DND-41 (cell line): ENCODE measurements at regions not wholly inside any gene's neighbourhood (a gene's known extent, or its start where the extent isn't known, plus 50 kb on each side); places are given as distances from the start of the nearest gene placed in this dataset.

Source experiments
- ATAC-seq: fragments of 200-7000 bp; cut with Tn5 transposase; 3 replicates; pipeline ENCODE4 v1.9.1; 2021; ENCODE audit warnings: low read depth; ENCODE audit not compliant: insufficient read depth
- DNase-seq: peaks from one replicate; pipeline ENCODE4 v3.0.0-alpha.2; 2020
- H2AFZ ChIP-seq: 2 replicates; pipeline ENCODE4 v1.6.0; 2012; ENCODE audit warnings: low read depth, low read length
- H3K27ac ChIP-seq: 2 replicates; pipeline ENCODE4 v1.5.1; 2012; ENCODE audit warnings: low read length, inconsistent platforms
- H3K27me3 ChIP-seq: fragments of 200-600 bp; sonication (generic); 2 replicates; pipeline ENCODE4 v1.6.0; 2012; ENCODE audit warnings: low read length, mild to moderate bottlenecking, inconsistent platforms; ENCODE audit not compliant: insufficient read depth, poor library complexity
- H3K36me3 ChIP-seq: 2 replicates; pipeline ENCODE4 v1.5.1; 2012; ENCODE audit warnings: low read length, inconsistent platforms; ENCODE audit not compliant: insufficient read depth
- H3K4me1 ChIP-seq: 2 replicates; pipeline ENCODE4 v1.5.1; 2012; ENCODE audit warnings: mild to moderate bottlenecking, low read length; ENCODE audit not compliant: insufficient read depth
- H3K4me2 ChIP-seq: 2 replicates; pipeline ENCODE4 v1.6.0; 2012; ENCODE audit warnings: mild to moderate bottlenecking, moderate library complexity, low read length, inconsistent platforms; ENCODE audit not compliant: insufficient read depth
- H3K4me3 ChIP-seq, 2 experiments: fragments of 200-600 bp in 1 of 2; shearing (Covaris generic) in 1 of 2; 2 replicates each; pipeline ENCODE4 v1.5.1; 2012 to 2016; ENCODE audit warnings: inconsistent platforms in 2 of 2, low read length in 2 of 2, mild to moderate bottlenecking in 2 of 2, low read depth in 1 of 2, moderate library complexity in 1 of 2
- H3K79me2 ChIP-seq: 2 replicates; pipeline ENCODE4 v1.6.0; 2012; ENCODE audit warnings: low read length, inconsistent platforms; ENCODE audit not compliant: insufficient read depth
- H3K9ac ChIP-seq: 2 replicates; pipeline ENCODE4 v1.6.0; 2012; ENCODE audit warnings: low read depth, mild to moderate bottlenecking, inconsistent platforms, low read length, moderate library complexity
- H3K9me3 ChIP-seq: 2 replicates; pipeline ENCODE4 v1.5.1; 2012; ENCODE audit warnings: low read length, moderate library complexity, mild to moderate bottlenecking, inconsistent platforms; ENCODE audit not compliant: insufficient read depth, severe bottlenecking
- H4K20me1 ChIP-seq: 2 replicates; pipeline ENCODE4 v1.6.0; 2012; ENCODE audit warnings: low read length; ENCODE audit not compliant: insufficient read depth
- CTCF ChIP-seq: IDR thresholded peaks from 2 replicates; pipeline ENCODE4 v1.5.1; 2012; ENCODE audit warnings: borderline replicate concordance, low read length, moderate library complexity, mild to moderate bottlenecking; ENCODE audit not compliant: poor library complexity, severe bottlenecking; ENCODE audit errors: extremely low read depth
- EZH2 ChIP-seq: IDR thresholded peaks from 3 replicates; pipeline ENCODE4 v1.6.1; 2012; ENCODE audit warnings: borderline replicate concordance, low read depth, mild to moderate bottlenecking, moderate library complexity, low read length, inconsistent platforms; ENCODE audit not compliant: severe bottlenecking

GRCh38 chr2:88852753-88853402 lies 161.4 kb downstream of the RPIA start:
- ATAC-seq (no peak), DNase-seq (no peak)
- no peaks in the 10 kb centered on the region for H3K79me2 ChIP-seq
- H3K36me3 ChIP-seq, result no peaks in the 10 kb centered on the region
- no peaks in the 10 kb centered on the region for H3K9me3 ChIP-seq
- H3K27ac ChIP-seq, result no peak overlapping the region
- no peak overlapping the region for H3K4me3 ChIP-seq
- TF ChIP-seq EZH2, result no peak
- TF ChIP-seq CTCF, result no peak
- H3K4me1 ChIP-seq, result no peaks in the 10 kb centered on the region
- H3K4me2 ChIP-seq, result no peak overlapping the region
- peaks cover 4% of the 10 kb centered on the region for H3K27me3 ChIP-seq
- no peak overlapping the region for H2AFZ ChIP-seq
- no peaks in the 10 kb centered on the region for H4K20me1 ChIP-seq
- H3K9ac ChIP-seq, result no peak overlapping the region

GRCh38 chr2:88853403-88853790 lies 161.9 kb downstream of the RPIA start:
- Histone ChIP-seq H3K27me3 (peaks cover 4% of the 10 kb centered on the region), H3K36me3 (no peaks in the 10 kb centered on the region), H3K9ac (no peak overlapping the region), H4K20me1 (no peaks in the 10 kb centered on the region), H3K4me1 (no peaks in the 10 kb centered on the region), H2AFZ (no peak overlapping the region), H3K4me2 (no peak overlapping the region), H3K9me3 (no peaks in the 10 kb centered on the region), H3K4me3 (no peak overlapping the region), H3K79me2 (no peaks in the 10 kb centered on the region), H3K27ac (no peak overlapping the region)
- DNase-seq, result no peak
- TF ChIP-seq EZH2 (no peak), CTCF (no peak)
- ATAC-seq, result no peak

- Histone ChIP-seq H3K4me2 (no peak overlapping the region), H3K36me3 (no peaks in the 10 kb centered on the region), H3K79me2 (no peaks in the 10 kb centered on the region), H4K20me1 (no peaks in the 10 kb centered on the region), H3K9me3 (no peaks in the 10 kb centered on the region), H3K9ac (no peak overlapping the region), H3K27ac (no peak overlapping the region), H2AFZ (no peak overlapping the region), H3K4me3 (no peak overlapping the region), H3K27me3 (peaks cover 4% of the 10 kb centered on the region), H3K4me1 (no peaks in the 10 kb centered on the region)
- DNase-seq (no peak), ATAC-seq (no peak)
- TF ChIP-seq CTCF (no peak), EZH2 (no peak)
These were observed 163.1 kb downstream of the RPIA start for GRCh38 chr2:88854528-88854927.
